Thyroid gland (tissue), 4 donors: ENCODE measurements at regions not wholly inside any gene's neighbourhood (a gene's known extent, or its start where the extent isn't known, plus 50 kb on each side); places are given as distances from the start of the nearest gene placed in this dataset.

Experiments
- CTCF ChIP-seq, 6 experiments: fragments of 200-600 bp in 3 of 6; fragments of 450-650 bp in 3 of 6; sonication (generic) in 3 of 6; IDR thresholded peaks; one replicate each; pipeline ENCODE4 v1.5.1; 2016 to 2019; ENCODE audit warnings: antibody characterized with exemption in 6 of 6, mild to moderate bottlenecking in 2 of 6, inconsistent platforms in 1 of 6, moderate library complexity in 1 of 6
- POLR2A ChIP-seq, 2 donors: fragments of 450-650 bp; IDR thresholded peaks; one replicate each; pipeline ENCODE4 v1.6.1; 2017; ENCODE audit warnings: antibody characterized with exemption in 2 of 2, mild to moderate bottlenecking in 2 of 2, moderate library complexity in 1 of 2

- no peak for TF ChIP-seq POLR2A (IDR thresholded peaks at IDR 0.05)
- no peak for TF ChIP-seq CTCF (IDR thresholded peaks at IDR 0.05)
Observed at GRCh38 chr16:5758281-5758680, 660.7 kb upstream of the EEF2KMT start.
